Gastroesophageal sphincter (tissue), 4 donors: ENCODE measurements at regions not wholly inside any gene's neighbourhood (a gene's known extent, or its start where the extent isn't known, plus 50 kb on each side); places are given as distances from the start of the nearest gene placed in this dataset.

Experiments used
- ATAC-seq: fragments of 150-250 bp; one replicate; pipeline ENCODE4 v1.9.1; 2016; ENCODE audit warnings: mild to moderate bottlenecking, moderate library complexity
- H3K27ac ChIP-seq, 4 donors: fragments of 200-600 bp; sonication (generic) in 3 of 4; 1 replicate in 3 of 4; 2 replicates in 1 of 4; pipeline ENCODE4 v1.5.1; 2016 to 2019
- H3K27me3 ChIP-seq: fragments of 200-600 bp; sonication (generic); one replicate; pipeline ENCODE4 v1.5.1; 2019
- H3K36me3 ChIP-seq, 2 donors: fragments of 200-600 bp; sonication (generic); one replicate each; pipeline ENCODE4 v1.5.1; 2019; ENCODE audit warnings: control low read depth in 1 of 2
- H3K4me1 ChIP-seq, 3 donors: fragments of 200-600 bp; sonication (generic); 1 replicate in 2 of 3; 2 replicates in 1 of 3; pipeline ENCODE4 v1.5.1; 2016 to 2019; ENCODE audit warnings: control low read depth in 2 of 3
- H3K4me3 ChIP-seq, 2 donors: fragments of 200-600 bp; sonication (generic); one replicate each; pipeline ENCODE4 v1.5.1; 2019; ENCODE audit warnings: mild to moderate bottlenecking in 1 of 2, moderate library complexity in 1 of 2
- H3K9me3 ChIP-seq, 3 donors: fragments of 200-600 bp; sonication (generic); one replicate each; pipeline ENCODE4 v1.5.1; 2017 to 2019; ENCODE audit warnings: control low read depth in 2 of 3
- EP300 ChIP-seq: sonication (generic); formaldehyde crosslinking; IDR thresholded peaks from one replicate; pipeline ENCODE4 v1.6.1; 2017; ENCODE audit warnings: antibody characterized with exemption, mild to moderate bottlenecking
- POLR2A ChIP-seq, 2 donors: fragments of 450-650 bp; IDR thresholded peaks; one replicate each; pipeline ENCODE4 v1.6.1; 2017; ENCODE audit warnings: antibody characterized with exemption in 2 of 2, mild to moderate bottlenecking in 2 of 2, moderate library complexity in 1 of 2
- POLR2AphosphoS5 ChIP-seq: sonication (generic); formaldehyde crosslinking; IDR thresholded peaks from one replicate; pipeline ENCODE4 v1.6.1; 2017; ENCODE audit warnings: antibody characterized with exemption
- WGBS, 2 donors: methylation state at CpG; one replicate each; pipeline ENCODE4 v1.1.5; 2018; ENCODE audit warnings: low coverage in 1 of 2; 5-methylcytosine and 5-hydroxymethylcytosine counted together
- TF ChIP-seq, protein P1 (sequence below), 4 experiments: fragments of 200-600 bp in 2 of 4; fragments of 450-650 bp in 2 of 4; sonication (generic) in 1 of 4; IDR thresholded peaks; one replicate each; pipeline ENCODE4 v1.5.1; 2017 to 2019; ENCODE audit warnings: antibody characterized with exemption in 4 of 4, mild to moderate bottlenecking in 2 of 4, moderate library complexity in 2 of 4

DNA sequence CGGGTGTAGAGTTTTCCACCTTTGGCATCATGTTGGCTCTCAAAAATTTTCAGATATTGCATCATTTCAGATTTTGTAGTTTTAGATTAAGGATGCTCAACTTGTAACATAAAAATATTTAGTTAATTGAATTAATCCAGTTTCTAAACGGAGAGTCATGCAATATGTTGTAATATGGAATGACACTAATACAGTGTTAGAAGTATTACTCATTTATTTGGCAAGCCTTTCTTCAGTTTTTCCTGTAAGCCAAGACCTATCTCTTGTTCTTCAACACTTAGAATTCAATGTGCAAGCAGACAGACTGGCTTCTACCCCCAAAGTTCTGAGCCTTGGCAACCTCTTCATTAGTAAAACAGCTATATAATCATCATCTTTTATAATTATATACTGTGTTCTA is 985.0 kb upstream of the GOT2 start:
- Histone ChIP-seq H3K27ac (no peak overlapping the region), H3K4me3 (no peak overlapping the region), H3K36me3 (no peaks in the 10 kb centered on the region), H3K27me3 (no peaks in the 10 kb centered on the region), H3K4me1 (no peaks in the 10 kb centered on the region), H3K9me3 (no peaks in the 10 kb centered on the region)
- ATAC-seq = no peak
- TF ChIP-seq POLR2A (IDR thresholded peaks at IDR 0.05) = no peak
- no peak for TF ChIP-seq EP300
- TF ChIP-seq, protein P1, sequence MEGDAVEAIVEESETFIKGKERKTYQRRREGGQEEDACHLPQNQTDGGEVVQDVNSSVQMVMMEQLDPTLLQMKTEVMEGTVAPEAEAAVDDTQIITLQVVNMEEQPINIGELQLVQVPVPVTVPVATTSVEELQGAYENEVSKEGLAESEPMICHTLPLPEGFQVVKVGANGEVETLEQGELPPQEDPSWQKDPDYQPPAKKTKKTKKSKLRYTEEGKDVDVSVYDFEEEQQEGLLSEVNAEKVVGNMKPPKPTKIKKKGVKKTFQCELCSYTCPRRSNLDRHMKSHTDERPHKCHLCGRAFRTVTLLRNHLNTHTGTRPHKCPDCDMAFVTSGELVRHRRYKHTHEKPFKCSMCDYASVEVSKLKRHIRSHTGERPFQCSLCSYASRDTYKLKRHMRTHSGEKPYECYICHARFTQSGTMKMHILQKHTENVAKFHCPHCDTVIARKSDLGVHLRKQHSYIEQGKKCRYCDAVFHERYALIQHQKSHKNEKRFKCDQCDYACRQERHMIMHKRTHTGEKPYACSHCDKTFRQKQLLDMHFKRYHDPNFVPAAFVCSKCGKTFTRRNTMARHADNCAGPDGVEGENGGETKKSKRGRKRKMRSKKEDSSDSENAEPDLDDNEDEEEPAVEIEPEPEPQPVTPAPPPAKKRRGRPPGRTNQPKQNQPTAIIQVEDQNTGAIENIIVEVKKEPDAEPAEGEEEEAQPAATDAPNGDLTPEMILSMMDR (IDR thresholded peaks at IDR 0.05) = no peak
- TF ChIP-seq POLR2AphosphoS5 = no peak
- 41 to 54% methylated on average over 2 of the region's 2 CpGs for WGBS, 2 donors

DNA sequence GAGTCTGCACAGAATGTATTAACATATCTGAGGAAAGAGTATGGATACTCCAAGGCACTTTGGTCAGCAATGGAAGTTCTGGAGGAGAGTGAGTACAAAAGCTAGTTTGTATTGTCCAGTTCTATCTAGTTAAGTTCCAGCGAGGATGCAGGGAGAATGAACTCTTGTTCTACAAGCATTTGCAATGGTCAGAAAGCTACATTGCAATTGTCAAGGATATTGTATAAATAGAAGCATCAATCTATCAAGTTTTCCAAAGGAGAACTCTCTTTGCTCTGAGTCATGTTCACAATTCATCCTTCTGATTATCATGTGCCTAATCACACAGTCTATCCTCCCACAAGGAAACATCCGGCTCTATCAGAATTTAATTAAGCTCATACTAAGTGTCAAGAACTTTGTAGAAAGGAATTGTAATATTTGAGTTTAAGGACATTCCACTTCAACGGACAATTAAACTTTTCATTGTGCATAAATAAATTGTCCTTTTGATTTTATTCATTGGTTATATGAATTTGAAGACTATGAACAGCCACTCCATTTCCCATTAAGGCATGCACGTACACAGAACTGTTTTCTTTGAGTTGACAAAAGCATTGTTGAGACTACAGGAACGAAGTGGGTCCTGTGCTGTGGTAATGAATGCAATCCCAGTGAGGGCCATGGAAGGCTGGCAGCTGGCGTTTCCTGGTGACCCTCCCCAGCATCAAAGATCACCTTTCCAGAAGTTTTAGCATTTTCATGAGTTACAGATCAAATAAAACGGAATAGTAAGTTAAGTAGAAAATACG is 973.5 kb upstream of the GOT2 start:
- no peaks in the 10 kb centered on the region for H3K36me3 ChIP-seq
- no peaks in the 10 kb centered on the region for H3K4me1 ChIP-seq
- H3K27ac ChIP-seq = no peak overlapping the region
- ATAC-seq = no peak
- WGBS, 2 donors = 83 to 91% methylated on average over 8 of the region's 8 CpGs
- no peaks in the 10 kb centered on the region for H3K9me3 ChIP-seq
- TF ChIP-seq EP300 (no peak), POLR2A (IDR thresholded peaks at IDR 0.05) (no peak), POLR2AphosphoS5 (no peak)
- TF ChIP-seq, protein P1 (IDR thresholded peaks at IDR 0.05) = no peak
- no peak overlapping the region for H3K4me3 ChIP-seq
- H3K27me3 ChIP-seq = no peaks in the 10 kb centered on the region

DNA sequence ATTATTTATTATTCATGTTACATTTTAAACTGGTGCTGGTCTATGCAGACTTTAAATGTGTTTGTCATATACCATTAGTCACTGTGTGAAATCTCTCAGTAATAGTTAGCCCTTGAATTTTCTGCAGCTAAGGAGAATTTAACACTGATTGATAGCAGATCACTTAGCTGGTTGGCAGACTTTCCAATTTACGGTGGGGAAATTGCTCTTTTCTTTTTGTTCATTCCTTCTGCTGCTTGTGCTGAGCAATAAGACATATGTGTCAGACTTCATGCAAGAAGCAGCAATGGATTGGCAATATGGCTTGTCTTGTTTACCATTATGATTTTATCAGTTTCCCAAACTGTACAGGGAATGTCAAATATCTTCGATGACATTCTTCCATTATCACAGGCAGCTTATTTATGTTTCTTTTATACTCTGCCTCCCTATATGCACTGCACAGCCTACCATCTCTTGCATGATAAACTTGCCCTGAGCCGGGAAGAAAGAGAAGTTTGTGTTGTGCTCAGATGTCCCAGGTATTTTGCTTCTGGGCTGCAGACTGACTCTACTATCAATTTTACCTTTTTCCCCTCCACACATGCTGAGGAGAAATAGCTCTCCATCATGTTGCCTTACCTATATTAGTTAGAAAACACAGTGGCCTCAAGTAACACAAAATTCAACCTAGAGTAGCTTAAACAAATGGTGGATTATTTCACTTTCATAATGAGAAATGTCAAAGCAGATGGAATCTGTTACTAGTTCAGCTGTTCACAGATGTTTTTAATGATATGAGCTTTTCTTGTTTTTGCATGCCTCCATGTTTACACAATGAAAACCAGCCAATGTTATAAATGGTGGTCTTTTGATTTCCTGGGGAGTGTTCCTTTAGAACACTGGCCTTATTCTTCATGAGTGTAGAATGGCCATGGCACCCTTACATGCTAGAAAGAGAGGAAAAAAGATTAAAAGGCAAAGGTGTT is 968.1 kb upstream of the GOT2 start:
- no peaks in the 10 kb centered on the region for H3K9me3 ChIP-seq
- no peak for ATAC-seq
- TF ChIP-seq, protein P1 (IDR thresholded peaks at IDR 0.05) = no peak
- TF ChIP-seq EP300 (no peak), POLR2A (IDR thresholded peaks at IDR 0.05) (no peak), POLR2AphosphoS5 (no peak)
- no peaks in the 10 kb centered on the region for H3K27me3 ChIP-seq
- WGBS, 2 donors = 6 to 46% methylated on average over 2 to 3 of the region's 3 CpGs
- no peaks in the 10 kb centered on the region for H3K4me1 ChIP-seq
- H3K27ac ChIP-seq = no peak overlapping the region
- no peaks in the 10 kb centered on the region for H3K36me3 ChIP-seq
- no peak overlapping the region for H3K4me3 ChIP-seq

DNA sequence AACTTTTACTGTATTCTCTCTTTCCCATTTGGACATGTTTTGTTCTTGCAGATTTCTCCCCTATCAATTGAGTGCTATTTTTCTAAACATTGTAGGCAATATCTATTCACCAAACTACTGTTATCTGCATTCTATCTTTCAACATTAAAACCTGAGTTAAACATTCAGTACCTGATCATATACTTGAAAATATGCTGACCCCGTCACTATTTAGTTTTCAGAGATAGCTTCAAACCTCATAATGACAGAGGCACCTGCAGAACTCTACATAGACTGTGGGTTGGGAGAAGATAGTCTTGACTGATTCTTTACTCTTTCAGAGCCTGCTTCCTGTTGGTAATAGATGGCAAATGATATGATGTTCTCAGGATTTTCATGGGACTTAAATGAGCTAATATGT is 965.7 kb upstream of the GOT2 start:
- Histone ChIP-seq H3K36me3 (no peaks in the 10 kb centered on the region), H3K4me3 (no peak overlapping the region), H3K4me1 (no peaks in the 10 kb centered on the region), H3K27ac (no peak overlapping the region), H3K27me3 (no peaks in the 10 kb centered on the region), H3K9me3 (no peaks in the 10 kb centered on the region)
- ATAC-seq = no peak
- 100% methylated on average over 1 of the region's 1 CpG for WGBS, 2 donors
- TF ChIP-seq POLR2A (IDR thresholded peaks at IDR 0.05) = no peak

DNA sequence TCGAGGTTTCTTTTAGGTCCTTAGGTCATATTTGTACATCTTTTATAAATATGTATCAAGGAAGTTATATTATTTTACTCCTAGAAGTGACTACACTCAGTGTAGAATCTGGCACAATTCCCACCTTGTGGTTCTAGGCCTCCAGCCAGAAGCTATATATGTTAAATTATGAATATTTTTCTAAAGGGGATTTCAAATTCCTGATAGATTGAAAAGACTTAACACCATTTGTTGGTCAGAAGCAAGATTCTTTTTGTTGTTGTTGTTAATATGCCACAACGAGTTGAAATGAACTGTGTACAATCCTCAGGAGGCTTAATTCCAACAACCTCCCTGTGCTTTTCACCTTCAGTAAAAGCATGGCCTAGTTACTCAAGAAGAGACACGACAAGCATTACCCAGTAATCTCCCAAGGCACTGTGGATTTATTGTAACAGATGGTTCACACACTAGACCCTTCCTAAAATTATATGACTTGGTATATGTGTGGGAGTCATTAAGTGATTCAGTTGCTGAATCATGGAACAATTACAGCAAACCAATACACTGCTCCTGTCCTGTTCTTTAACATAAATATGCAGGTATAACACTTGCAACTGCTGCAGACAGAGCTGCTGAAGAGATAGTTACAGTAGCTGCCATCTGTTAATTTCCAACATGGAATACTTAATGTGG is 964.4 kb upstream of the GOT2 start:
- Histone ChIP-seq H3K36me3 (no peaks in the 10 kb centered on the region), H3K27me3 (no peaks in the 10 kb centered on the region), H3K4me3 (no peak overlapping the region), H3K27ac (no peak overlapping the region), H3K4me1 (no peaks in the 10 kb centered on the region), H3K9me3 (no peaks in the 10 kb centered on the region)
- ATAC-seq = no peak
- WGBS, 2 donors = 34 to 57% methylated on average over 2 to 3 of the region's 3 CpGs
- TF ChIP-seq POLR2AphosphoS5 (no peak), POLR2A (IDR thresholded peaks at IDR 0.05) (no peak), EP300 (no peak)
- TF ChIP-seq, protein P1 (IDR thresholded peaks at IDR 0.05) = no peak
